ENCODE measurements at regions not wholly inside any gene's neighbourhood (a gene's known extent, or its start where the extent isn't known, plus 50 kb on each side); places are given as distances from the start of the nearest gene placed in this dataset.

DNA sequence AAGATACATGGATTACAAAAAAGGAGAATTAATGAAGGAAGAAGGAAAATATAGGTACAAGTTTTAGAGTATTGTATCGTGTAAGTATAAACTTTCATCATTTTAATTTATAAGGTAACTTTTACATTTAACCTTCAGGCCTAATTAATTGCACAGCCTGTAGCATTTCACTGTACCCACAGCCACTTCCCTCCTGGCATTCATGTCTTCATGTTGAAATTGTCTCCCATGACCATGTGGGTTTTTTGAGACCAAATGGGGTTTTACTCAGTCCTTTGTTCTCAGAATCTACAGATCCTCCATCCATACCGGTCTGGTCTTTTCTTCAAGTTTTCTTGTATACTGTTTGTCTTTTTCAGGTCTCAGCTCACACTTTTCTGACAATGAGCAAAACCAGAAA is 194.3 kb upstream of the CLNK start:
- TF ChIP-seq POLR2A (IDR thresholded peaks at IDR 0.05) = no peak
- TF ChIP-seq POLR2AphosphoS5 (IDR thresholded peaks at IDR 0.05) = no peak
- TF ChIP-seq, protein P1, sequence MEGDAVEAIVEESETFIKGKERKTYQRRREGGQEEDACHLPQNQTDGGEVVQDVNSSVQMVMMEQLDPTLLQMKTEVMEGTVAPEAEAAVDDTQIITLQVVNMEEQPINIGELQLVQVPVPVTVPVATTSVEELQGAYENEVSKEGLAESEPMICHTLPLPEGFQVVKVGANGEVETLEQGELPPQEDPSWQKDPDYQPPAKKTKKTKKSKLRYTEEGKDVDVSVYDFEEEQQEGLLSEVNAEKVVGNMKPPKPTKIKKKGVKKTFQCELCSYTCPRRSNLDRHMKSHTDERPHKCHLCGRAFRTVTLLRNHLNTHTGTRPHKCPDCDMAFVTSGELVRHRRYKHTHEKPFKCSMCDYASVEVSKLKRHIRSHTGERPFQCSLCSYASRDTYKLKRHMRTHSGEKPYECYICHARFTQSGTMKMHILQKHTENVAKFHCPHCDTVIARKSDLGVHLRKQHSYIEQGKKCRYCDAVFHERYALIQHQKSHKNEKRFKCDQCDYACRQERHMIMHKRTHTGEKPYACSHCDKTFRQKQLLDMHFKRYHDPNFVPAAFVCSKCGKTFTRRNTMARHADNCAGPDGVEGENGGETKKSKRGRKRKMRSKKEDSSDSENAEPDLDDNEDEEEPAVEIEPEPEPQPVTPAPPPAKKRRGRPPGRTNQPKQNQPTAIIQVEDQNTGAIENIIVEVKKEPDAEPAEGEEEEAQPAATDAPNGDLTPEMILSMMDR (IDR thresholded peaks at IDR 0.05 in 8 of 11, conservative IDR thresholded peaks at IDR 0.05 in 3 of 11) = no peak
- H3K9me3 ChIP-seq = no peaks in the 10 kb centered on the region
- H3K27me3 ChIP-seq (replicated peaks in 1 of 7) = no peaks in the 10 kb centered on the region
- H3K27ac ChIP-seq = no peak overlapping the region
- no peak overlapping the region for H3K4me3 ChIP-seq
- no peaks in the 10 kb centered on the region for H3K36me3 ChIP-seq
- DNase-seq = no peak
- intact Hi-C loops (cut with DNase I; ENCODE audit: low total_unique reads) = no loop called here
- no peaks in the 10 kb centered on the region for H3K4me1 ChIP-seq
- 86 to 92% (median 90%) methylated on average over 2 of the region's 2 CpGs for WGBS, 5 donors

DNA sequence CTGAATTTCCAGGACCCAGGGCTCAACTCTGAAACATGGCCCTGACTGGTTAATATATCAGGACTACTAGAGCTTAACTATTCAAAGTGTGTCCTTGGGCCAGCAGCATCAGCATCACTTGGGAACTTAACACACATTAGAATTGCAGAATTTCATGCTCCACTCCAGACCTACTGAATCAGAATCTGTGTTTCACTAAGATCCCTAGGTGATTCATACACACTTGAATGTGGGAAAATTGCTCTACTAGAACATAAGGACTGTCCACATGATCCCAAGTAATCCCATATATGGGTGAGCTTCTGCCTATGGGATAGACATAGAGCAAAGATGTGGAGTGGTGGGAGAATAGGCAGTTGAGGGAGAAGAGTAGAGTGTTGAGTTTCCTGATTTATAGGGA is 192.5 kb upstream of the CLNK start:
- intact Hi-C loops (cut with DNase I; ENCODE audit: low total_unique reads) = no loop called here

DNA sequence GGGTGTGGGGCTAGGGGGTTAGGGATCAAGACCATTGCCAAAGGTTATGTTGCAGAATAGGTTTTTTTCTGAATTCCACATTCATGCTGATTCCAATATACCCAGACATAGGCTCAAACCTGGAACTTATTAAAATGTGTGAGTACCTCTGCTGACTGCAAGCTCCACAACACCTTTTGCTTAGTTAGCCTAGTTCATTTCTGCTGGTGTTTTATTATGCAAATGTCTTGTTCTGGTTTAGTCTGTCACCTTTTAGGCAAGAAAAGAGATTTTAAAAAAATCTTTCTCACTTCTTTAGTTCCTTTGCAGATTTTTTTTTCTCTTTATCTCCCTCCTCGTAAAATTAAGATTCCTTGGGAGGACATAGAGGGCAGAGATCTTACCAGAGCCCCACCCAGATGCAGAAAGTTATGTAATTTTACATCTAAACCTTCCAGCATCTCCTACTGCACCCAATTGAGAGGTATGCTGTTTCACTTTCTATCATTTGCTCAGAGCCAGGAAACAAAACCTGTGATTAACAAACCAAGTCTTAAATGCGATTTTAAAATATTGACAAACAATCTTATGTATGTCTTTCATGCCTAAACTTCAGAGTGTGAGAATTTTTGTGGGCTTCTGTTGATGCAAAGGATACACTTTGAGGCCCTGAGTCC is 190.7 kb upstream of the CLNK start:
- intact Hi-C loops (cut with DNase I; ENCODE audit: low total_unique reads) = no loop called here
- Histone ChIP-seq H3K36me3 (no peaks in the 10 kb centered on the region), H3K4me3 (no peak overlapping the region), H3K9me3 (no peaks in the 10 kb centered on the region), H3K27ac (no peak overlapping the region), H3K4me1 (no peaks in the 10 kb centered on the region), H3K27me3 (replicated peaks in 1 of 7) (no peaks in the 10 kb centered on the region)
- TF ChIP-seq, protein P1 (IDR thresholded peaks at IDR 0.05 in 8 of 11, conservative IDR thresholded peaks at IDR 0.05 in 3 of 11) = no peak
- TF ChIP-seq POLR2A (IDR thresholded peaks at IDR 0.05) = no peak
- no peak for TF ChIP-seq POLR2AphosphoS5 (IDR thresholded peaks at IDR 0.05)
- WGBS, 5 donors = 76 to 82% (median 78%) methylated on average over 2 of the region's 2 CpGs
- no peak for DNase-seq

More for the DNA sequence above, 192.5 kb upstream of the CLNK start:
- no peak for DNase-seq
- Histone ChIP-seq H3K27ac (no peak overlapping the region), H3K9me3 (no peaks in the 10 kb centered on the region), H3K27me3 (replicated peaks in 1 of 7) (no peaks in the 10 kb centered on the region), H3K36me3 (no peaks in the 10 kb centered on the region), H3K4me1 (no peaks in the 10 kb centered on the region), H3K4me3 (no peak overlapping the region)
- no peak for TF ChIP-seq POLR2A (IDR thresholded peaks at IDR 0.05)
- TF ChIP-seq, protein P1 (IDR thresholded peaks at IDR 0.05 in 8 of 11, conservative IDR thresholded peaks at IDR 0.05 in 3 of 11) = no peak

DNA sequence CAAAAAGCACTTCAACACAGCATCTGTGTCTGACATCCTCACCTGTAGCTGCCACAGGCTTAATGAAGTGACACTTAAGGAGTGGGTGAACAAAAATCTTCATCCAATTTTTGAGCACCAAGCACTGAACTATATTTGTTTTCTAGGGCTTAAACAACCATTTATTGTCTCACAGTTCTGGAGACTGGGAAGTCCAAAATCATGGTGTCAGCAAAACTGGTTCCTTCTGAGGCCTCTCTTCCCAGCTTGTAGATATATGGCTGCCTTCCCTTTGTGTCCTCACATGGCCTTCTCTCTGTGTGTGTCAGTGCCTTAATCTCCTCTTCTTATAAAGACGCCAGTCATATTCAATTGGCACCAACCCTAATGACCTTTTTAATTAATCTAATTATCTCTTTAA is 189.2 kb upstream of the CLNK start:
- Histone ChIP-seq H3K27ac (no peak overlapping the region), H3K27me3 (replicated peaks in 1 of 7) (no peaks in the 10 kb centered on the region), H3K4me3 (no peak overlapping the region), H3K4me1 (no peaks in the 10 kb centered on the region), H3K36me3 (no peaks in the 10 kb centered on the region), H3K9me3 (no peaks in the 10 kb centered on the region)
- DNase-seq = no peak
- 85 to 97% (median 92%) methylated on average over 1 of the region's 1 CpG for whole genome bisulfite sequencing, 5 donors
- intact Hi-C loops (cut with DNase I; ENCODE audit: low total_unique reads) = no loop called here
- TF ChIP-seq POLR2A (IDR thresholded peaks at IDR 0.05) = no peak
- TF ChIP-seq, protein P1 (IDR thresholded peaks at IDR 0.05 in 8 of 11, conservative IDR thresholded peaks at IDR 0.05 in 3 of 11) = no peak
- no peak for TF ChIP-seq POLR2AphosphoS5 (IDR thresholded peaks at IDR 0.05)
